Chondrocyte (in vitro differentiated cells): ENCODE measurements at regions not wholly inside any gene's neighbourhood (a gene's known extent, or its start where the extent isn't known, plus 50 kb on each side); places are given as distances from the start of the nearest gene placed in this dataset.

Experiments used
- DNase-seq: peaks from one replicate; pipeline ENCODE4 v3.0.0; 2021; ENCODE audit warnings: mixed read lengths, low spot score
- H3K27ac Mint-ChIP-seq: one replicate; pipeline ENCODE4 v1.8.0; 2021; ENCODE audit warnings: mild to moderate bottlenecking, moderate library complexity, mixed read lengths; ENCODE audit not compliant: unreplicated experiment
- H3K27me3 Mint-ChIP-seq: 2 replicates; pipeline ENCODE4 v1.8.0; 2021; ENCODE audit warnings: low read depth, mixed read lengths
- H3K36me3 Mint-ChIP-seq: 2 replicates; pipeline ENCODE4 v1.8.0; 2021; ENCODE audit warnings: low read depth, mixed read lengths
- H3K4me1 Mint-ChIP-seq: 2 replicates; pipeline ENCODE4 v1.8.0; 2021; ENCODE audit warnings: low read depth, mild to moderate bottlenecking, mixed read lengths
- H3K4me3 Mint-ChIP-seq: one replicate; pipeline ENCODE4 v1.8.0; 2021; ENCODE audit warnings: mild to moderate bottlenecking, moderate library complexity, mixed read lengths; ENCODE audit not compliant: unreplicated experiment
- H3K9me3 Mint-ChIP-seq: 2 replicates; pipeline ENCODE4 v1.8.0; 2021; ENCODE audit warnings: low read depth, mixed read lengths
- CTCF ChIP-seq: fragments of 200-600 bp; sonication (generic); IDR thresholded peaks from 2 replicates; pipeline ENCODE4 v1.5.0; 2021; ENCODE audit warnings: antibody characterized with exemption, mild to moderate bottlenecking, moderate library complexity

- peaks cover 14% of the 10 kb centered on the region for H3K27me3 Mint-ChIP-seq
- H3K4me1 Mint-ChIP-seq = no peaks in the 10 kb centered on the region
- H3K9me3 Mint-ChIP-seq = peaks cover 12% of the 10 kb centered on the region
- no peak for TF ChIP-seq CTCF
- H3K4me3 Mint-ChIP-seq = no peak overlapping the region
- no peak for DNase-seq
- H3K36me3 Mint-ChIP-seq = no peaks in the 10 kb centered on the region
- no peak overlapping the region for H3K27ac Mint-ChIP-seq
These were observed 255.5 kb downstream of the KCTD12 start for GRCh38 chr13:76630629-76631230.

GRCh38 chr13:76622315-76623040 lies 263.7 kb downstream of the KCTD12 start:
- Mint-ChIP-seq H3K27me3 (peaks cover 19% of the 10 kb centered on the region), H3K36me3 (no peaks in the 10 kb centered on the region), H3K27ac (no peak overlapping the region), H3K4me3 (no peak overlapping the region), H3K4me1 (no peaks in the 10 kb centered on the region), H3K9me3 (peaks cover 6% of the 10 kb centered on the region)
- TF ChIP-seq CTCF = no peak
- DNase-seq = no peak

- Mint-ChIP-seq H3K27me3 (peaks cover 19% of the 10 kb centered on the region), H3K9me3 (peaks cover 5% of the 10 kb centered on the region), H3K36me3 (no peaks in the 10 kb centered on the region), H3K4me3 (no peak overlapping the region), H3K4me1 (no peaks in the 10 kb centered on the region), H3K27ac (no peak overlapping the region)
- no peak for TF ChIP-seq CTCF
- DNase-seq = no peak
These were observed 264.5 kb downstream of the KCTD12 start for GRCh38 chr13:76621705-76622104.

- Mint-ChIP-seq H3K9me3 (peaks cover 3% of the 10 kb centered on the region), H3K27ac (no peak overlapping the region), H3K4me1 (no peaks in the 10 kb centered on the region), H3K4me3 (no peak overlapping the region), H3K27me3 (peaks cover 12% of the 10 kb centered on the region), H3K36me3 (no peaks in the 10 kb centered on the region)
- DNase-seq = no peak
- no peak for TF ChIP-seq CTCF
These were observed 266.2 kb downstream of the KCTD12 start for GRCh38 chr13:76620036-76620435.

GRCh38 chr13:76619631-76620030 lies 266.6 kb downstream of the KCTD12 start:
- Mint-ChIP-seq H3K27me3 (peaks cover 12% of the 10 kb centered on the region), H3K27ac (no peak overlapping the region), H3K9me3 (peaks cover 3% of the 10 kb centered on the region), H3K36me3 (no peaks in the 10 kb centered on the region), H3K4me1 (no peaks in the 10 kb centered on the region), H3K4me3 (no peak overlapping the region)
- DNase-seq = no peak
- TF ChIP-seq CTCF = no peak
